Erythroblast (primary cell): ENCODE measurements at regions not wholly inside any gene's neighbourhood (a gene's known extent, or its start where the extent isn't known, plus 50 kb on each side); places are given as distances from the start of the nearest gene placed in this dataset.

Experiments
- GATA1 ChIP-seq: IDR thresholded peaks from 2 replicates; pipeline ENCODE4 v1.6.1; 2011; ENCODE audit warnings: low read depth, mild to moderate bottlenecking, control low read depth, low read length, moderate library complexity
- POLR2A ChIP-seq: IDR thresholded peaks from 2 replicates; pipeline ENCODE4 v1.6.1; 2011; ENCODE audit warnings: mild to moderate bottlenecking, low read length

GRCh38 chr16:54542805-54543505, 256.4 kb upstream of the IRX3 start:
- TF ChIP-seq POLR2A, result no peak
- TF ChIP-seq GATA1, result no peak
